Breast epithelium (tissue), 3 donors: ENCODE measurements at regions not wholly inside any gene's neighbourhood (a gene's known extent, or its start where the extent isn't known, plus 50 kb on each side); places are given as distances from the start of the nearest gene placed in this dataset.

Source experiments
- POLR2A ChIP-seq: fragments of 450-650 bp; IDR thresholded peaks from one replicate; pipeline ENCODE4 v1.6.1; 2016; ENCODE audit warnings: antibody characterized with exemption, mild to moderate bottlenecking, moderate library complexity
- POLR2AphosphoS5 ChIP-seq, 3 donors: sonication (generic); formaldehyde crosslinking; IDR thresholded peaks; one replicate each; pipeline ENCODE4 v1.6.1; 2017; ENCODE audit warnings: antibody characterized with exemption in 3 of 3
- TF ChIP-seq, protein P1 (sequence below), 3 donors: fragments of 450-650 bp; IDR thresholded peaks; one replicate each; pipeline ENCODE4 v1.5.1; 2016 to 2017; ENCODE audit warnings: antibody characterized with exemption in 3 of 3, mild to moderate bottlenecking in 3 of 3, moderate library complexity in 3 of 3

DNA sequence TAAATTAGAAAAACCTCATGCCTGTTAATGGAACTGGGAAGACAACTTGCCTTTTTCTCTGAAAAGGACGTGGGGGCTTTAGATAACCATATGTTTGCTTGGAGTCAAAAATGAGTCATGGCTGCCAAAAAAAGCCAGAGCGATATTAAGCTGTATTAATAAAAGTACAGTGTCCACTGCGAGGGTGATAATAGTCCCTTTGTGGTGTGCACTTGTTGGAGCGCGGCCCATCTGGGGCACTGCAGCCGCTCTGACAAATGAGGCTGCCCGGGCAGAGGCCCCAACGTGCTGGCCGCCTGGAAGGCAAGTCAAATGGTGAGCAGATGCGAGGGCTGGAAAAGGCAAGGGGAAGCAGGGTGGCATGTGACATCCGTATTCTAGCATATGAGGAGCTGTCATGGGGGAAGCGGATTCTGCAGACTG is 103.3 kb upstream of the NCK2 start:
- TF ChIP-seq, protein P1, sequence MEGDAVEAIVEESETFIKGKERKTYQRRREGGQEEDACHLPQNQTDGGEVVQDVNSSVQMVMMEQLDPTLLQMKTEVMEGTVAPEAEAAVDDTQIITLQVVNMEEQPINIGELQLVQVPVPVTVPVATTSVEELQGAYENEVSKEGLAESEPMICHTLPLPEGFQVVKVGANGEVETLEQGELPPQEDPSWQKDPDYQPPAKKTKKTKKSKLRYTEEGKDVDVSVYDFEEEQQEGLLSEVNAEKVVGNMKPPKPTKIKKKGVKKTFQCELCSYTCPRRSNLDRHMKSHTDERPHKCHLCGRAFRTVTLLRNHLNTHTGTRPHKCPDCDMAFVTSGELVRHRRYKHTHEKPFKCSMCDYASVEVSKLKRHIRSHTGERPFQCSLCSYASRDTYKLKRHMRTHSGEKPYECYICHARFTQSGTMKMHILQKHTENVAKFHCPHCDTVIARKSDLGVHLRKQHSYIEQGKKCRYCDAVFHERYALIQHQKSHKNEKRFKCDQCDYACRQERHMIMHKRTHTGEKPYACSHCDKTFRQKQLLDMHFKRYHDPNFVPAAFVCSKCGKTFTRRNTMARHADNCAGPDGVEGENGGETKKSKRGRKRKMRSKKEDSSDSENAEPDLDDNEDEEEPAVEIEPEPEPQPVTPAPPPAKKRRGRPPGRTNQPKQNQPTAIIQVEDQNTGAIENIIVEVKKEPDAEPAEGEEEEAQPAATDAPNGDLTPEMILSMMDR (IDR thresholded peaks at IDR 0.05) = no peak
- TF ChIP-seq POLR2AphosphoS5 (IDR thresholded peaks at IDR 0.05) = no peak
- TF ChIP-seq POLR2A = no peak
